Endothelial cell (in vitro differentiated cells): ENCODE measurements at regions not wholly inside any gene's neighbourhood (a gene's known extent, or its start where the extent isn't known, plus 50 kb on each side); places are given as distances from the start of the nearest gene placed in this dataset.
"Not testable (repeated sequence)": the region's sequence is repeated elsewhere in the genome, so short reads cannot be mapped to it uniquely, and the experiment has no call there.

ENCODE experiments used
- DNase-seq: peaks from one replicate; pipeline ENCODE4 v3.0.0; 2021; ENCODE audit warnings: low spot score
- H3K27ac Mint-ChIP-seq: one replicate; pipeline ENCODE4 v1.8.0; 2021; ENCODE audit warnings: mixed read lengths, inconsistent platforms; ENCODE audit not compliant: unreplicated experiment
- H3K27me3 Mint-ChIP-seq: one replicate; pipeline ENCODE4 v1.8.0; 2021; ENCODE audit warnings: mild to moderate bottlenecking, moderate library complexity, mixed read lengths, inconsistent platforms; ENCODE audit not compliant: unreplicated experiment
- H3K36me3 Mint-ChIP-seq: one replicate; pipeline ENCODE4 v1.8.0; 2021; ENCODE audit warnings: mild to moderate bottlenecking, low read depth, mixed read lengths, inconsistent platforms; ENCODE audit not compliant: unreplicated experiment
- H3K4me1 Mint-ChIP-seq: one replicate; pipeline ENCODE4 v1.8.0; 2021; ENCODE audit warnings: mild to moderate bottlenecking, mixed read lengths, inconsistent platforms; ENCODE audit not compliant: unreplicated experiment
- H3K4me3 Mint-ChIP-seq: one replicate; pipeline ENCODE4 v1.8.0; 2021; ENCODE audit warnings: mild to moderate bottlenecking, mixed read lengths, inconsistent platforms; ENCODE audit not compliant: unreplicated experiment
- H3K9me3 Mint-ChIP-seq: one replicate; pipeline ENCODE4 v1.8.0; 2021; ENCODE audit warnings: mixed read lengths, inconsistent platforms; ENCODE audit not compliant: unreplicated experiment
- CTCF ChIP-seq: fragments of 200-600 bp; sonication (generic); IDR thresholded peaks from one replicate; pipeline ENCODE4 v1.5.0; 2021; ENCODE audit warnings: antibody characterized with exemption; ENCODE audit not compliant: unreplicated experiment

- Mint-ChIP-seq H3K36me3 (no peaks in the 10 kb centered on the region), H3K27ac (no peak overlapping the region), H3K4me1 (no peaks in the 10 kb centered on the region), H3K9me3 (no peaks in the 10 kb centered on the region), H3K4me3 (no peak overlapping the region), H3K27me3 (no peaks in the 10 kb centered on the region)
- no peak for TF ChIP-seq CTCF
- no peak for DNase-seq
Measured at GRCh38 chr5:163305655-163306054, 131.7 kb upstream of the CCNG1 start.

- Mint-ChIP-seq H3K9me3 (no peaks in the 10 kb centered on the region), H3K4me3 (no peak overlapping the region), H3K27ac (no peak overlapping the region), H3K4me1 (no peaks in the 10 kb centered on the region), H3K36me3 (no peaks in the 10 kb centered on the region), H3K27me3 (no peaks in the 10 kb centered on the region)
- no peak for DNase-seq
- peak; percentile 50 for TF ChIP-seq CTCF
Measured at GRCh38 chr5:163306421-163306820, 131.0 kb upstream of the CCNG1 start.

- H3K36me3 Mint-ChIP-seq = peaks cover 4% of the 10 kb centered on the region
- H3K9me3 Mint-ChIP-seq = peaks cover 5% of the 10 kb centered on the region
- TF ChIP-seq CTCF = no peak
Measured at GRCh38 chr5:163309914-163310313, 127.5 kb upstream of the CCNG1 start.

GRCh38 chr5:163310997-163311396 lies 126.4 kb upstream of the CCNG1 start:
- Mint-ChIP-seq H3K9me3 (peaks cover 5% of the 10 kb centered on the region), H3K27me3 (no peaks in the 10 kb centered on the region), H3K4me3 (no peak overlapping the region), H3K4me1 (no peaks in the 10 kb centered on the region), H3K36me3 (peaks cover 4% of the 10 kb centered on the region), H3K27ac (no peak overlapping the region)
- TF ChIP-seq CTCF = no peak
- DNase-seq = no peak

More at GRCh38 chr5:163309914-163310313, 127.5 kb upstream of the CCNG1 start:
- H3K27ac Mint-ChIP-seq = no peak overlapping the region
- no peaks in the 10 kb centered on the region for H3K27me3 Mint-ChIP-seq
- no peaks in the 10 kb centered on the region for H3K4me1 Mint-ChIP-seq
- H3K4me3 Mint-ChIP-seq = no peak overlapping the region
- DNase-seq = no peak

- Mint-ChIP-seq H3K36me3 (peaks cover 4% of the 10 kb centered on the region), H3K27me3 (no peaks in the 10 kb centered on the region), H3K4me3 (no peak overlapping the region), H3K27ac (no peak overlapping the region), H3K4me1 (no peaks in the 10 kb centered on the region), H3K9me3 (peaks cover 5% of the 10 kb centered on the region)
- no peak for TF ChIP-seq CTCF
- no peak for DNase-seq
Measured at GRCh38 chr5:163312598-163312997, 124.8 kb upstream of the CCNG1 start.

- not testable (repeated sequence) for H3K4me1 Mint-ChIP-seq, H3K36me3 Mint-ChIP-seq, DNase-seq, H3K9me3 Mint-ChIP-seq, H3K27ac Mint-ChIP-seq, H3K4me3 Mint-ChIP-seq, H3K27me3 Mint-ChIP-seq
Measured at GRCh38 chr5:163313049-163313448, 124.3 kb upstream of the CCNG1 start.

- not testable (repeated sequence) for DNase-seq, H3K9me3 Mint-ChIP-seq, H3K27ac Mint-ChIP-seq, H3K4me1 Mint-ChIP-seq, H3K4me3 Mint-ChIP-seq, H3K27me3 Mint-ChIP-seq, H3K36me3 Mint-ChIP-seq
Measured at GRCh38 chr5:163316374-163316773, 121.0 kb upstream of the CCNG1 start.
